NCI-H2227 treated with DMSO at 0.1 percent for 48 hours (cell line): ENCODE measurements at regions not wholly inside any gene's neighbourhood (a gene's known extent, or its start where the extent isn't known, plus 50 kb on each side); places are given as distances from the start of the nearest gene placed in this dataset.

Experiments used
- DNase-seq: peaks from one replicate; lab custom pipeline; 2025; lab: John Stamatoyannopoulos, UW

DNA sequence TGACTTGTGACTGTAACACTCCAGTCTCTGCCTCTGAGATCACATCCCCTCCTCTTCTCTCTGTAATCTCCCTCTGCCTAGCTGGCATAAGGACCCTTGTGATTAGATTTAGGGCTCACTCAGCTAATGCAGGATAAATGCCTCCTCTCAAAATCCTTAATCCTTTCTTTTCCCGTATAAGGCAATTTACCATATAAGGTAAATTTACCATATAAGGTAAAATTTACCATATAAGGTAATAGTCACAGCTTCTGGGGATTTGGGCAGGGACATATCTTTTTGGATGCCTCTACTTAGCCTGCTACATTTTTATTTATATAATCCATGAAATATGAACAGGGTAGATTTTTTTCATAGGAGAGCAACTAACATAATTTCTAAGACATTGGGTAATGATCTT is 318.0 kb upstream of the PUM3 start:
- no peak for DNase-seq

- no peak for DNase-seq
Observed at GRCh38 chr9:3157011-3157410, 313.1 kb upstream of the PUM3 start.

DNA sequence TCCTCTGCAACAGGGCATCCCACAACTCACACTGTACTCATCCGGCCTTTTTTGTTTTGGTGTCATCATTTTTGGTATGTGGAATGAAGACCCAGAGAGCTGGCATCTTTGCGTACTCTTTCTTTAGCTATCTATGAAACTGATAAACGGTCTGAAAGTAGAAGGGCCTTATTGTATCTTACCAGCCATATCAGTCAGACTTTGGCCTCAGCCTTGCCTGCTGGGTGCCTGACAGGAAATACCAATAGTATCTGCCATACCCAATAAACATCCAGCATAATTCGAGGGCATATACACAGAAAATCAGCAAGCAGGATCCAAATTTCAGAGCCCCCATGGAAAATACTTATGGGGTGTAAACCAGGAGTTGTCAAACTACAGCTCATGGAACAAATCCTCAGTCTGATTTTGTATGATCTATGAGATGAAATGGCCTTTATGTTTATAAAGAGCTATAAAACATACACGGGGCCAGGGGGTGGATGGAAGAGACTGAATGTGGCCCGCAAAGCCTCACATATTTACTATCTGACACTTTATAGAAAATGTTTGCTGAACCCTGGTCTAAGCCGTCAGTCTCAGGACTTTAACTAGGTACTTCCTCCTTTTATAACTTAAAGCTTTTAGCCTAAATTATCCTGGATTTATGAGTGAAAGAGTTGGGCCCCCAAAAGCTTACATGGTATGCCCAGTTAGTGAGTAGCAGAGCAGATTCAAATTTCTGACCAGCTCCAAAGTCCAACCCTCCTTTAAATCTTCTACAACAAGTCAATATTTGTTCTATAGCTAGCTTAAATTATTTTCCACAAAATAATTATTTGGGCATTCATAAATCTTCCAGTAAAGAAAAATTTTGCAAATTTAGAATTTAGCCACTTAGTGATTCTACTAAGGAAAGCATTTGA is 308.0 kb upstream of the PUM3 start:
- no peak for DNase-seq

DNA sequence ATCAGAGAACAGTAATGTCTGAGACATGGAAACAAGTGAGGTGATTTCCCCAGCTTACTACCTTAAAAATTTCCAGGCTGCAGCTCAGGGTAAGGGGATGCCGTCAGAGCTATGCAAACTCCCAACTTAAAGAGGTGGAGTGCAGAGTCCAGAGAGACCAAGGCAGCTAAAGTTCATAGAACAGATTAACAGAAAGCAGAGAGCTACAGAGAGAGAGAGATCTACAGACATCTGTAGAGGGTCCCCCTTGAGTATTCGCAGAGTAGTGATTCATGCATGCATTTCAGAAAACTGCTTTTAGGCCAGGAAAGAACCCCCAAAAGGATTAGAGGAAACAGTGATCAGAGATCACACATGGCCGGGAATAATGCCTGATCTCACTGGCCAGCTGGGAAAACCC is 306.2 kb upstream of the PUM3 start:
- no peak for DNase-seq

- DNase-seq: no peak
Observed at GRCh38 chr9:3138231-3139229, 294.6 kb upstream of the PUM3 start.

GRCh38 chr9:3137347-3137695 is 293.4 kb upstream of the PUM3 start:
- DNase-seq: no peak

GRCh38 chr9:3136686-3137346 is 292.9 kb upstream of the PUM3 start:
- DNase-seq: peak; percentile 37

DNA sequence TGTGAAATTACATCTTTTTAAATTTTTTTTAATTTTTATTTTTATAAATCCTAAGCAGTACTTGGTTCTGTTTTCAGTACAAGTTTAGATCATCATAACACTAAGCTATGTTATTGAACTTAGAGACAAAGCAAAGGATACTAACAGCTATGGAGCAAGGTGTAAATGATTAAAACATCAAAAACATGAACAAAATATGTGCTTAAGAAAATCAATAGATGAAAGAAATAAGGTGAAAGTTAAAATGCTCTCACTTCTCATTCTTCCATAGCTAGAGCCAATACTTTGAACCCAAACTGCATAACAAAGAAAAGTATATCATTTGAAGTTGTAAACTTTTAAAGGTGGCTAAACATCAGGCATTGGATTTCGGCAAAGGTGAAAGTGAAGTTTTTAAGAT is 292.3 kb upstream of the PUM3 start:
- DNase-seq: no peak

- no peak for DNase-seq
Observed at GRCh38 chr9:3127564-3127963, 283.7 kb upstream of the PUM3 start.

- peak; percentile 21 for DNase-seq
Observed at GRCh38 chr9:3125602-3126405, 281.9 kb upstream of the PUM3 start.

DNA sequence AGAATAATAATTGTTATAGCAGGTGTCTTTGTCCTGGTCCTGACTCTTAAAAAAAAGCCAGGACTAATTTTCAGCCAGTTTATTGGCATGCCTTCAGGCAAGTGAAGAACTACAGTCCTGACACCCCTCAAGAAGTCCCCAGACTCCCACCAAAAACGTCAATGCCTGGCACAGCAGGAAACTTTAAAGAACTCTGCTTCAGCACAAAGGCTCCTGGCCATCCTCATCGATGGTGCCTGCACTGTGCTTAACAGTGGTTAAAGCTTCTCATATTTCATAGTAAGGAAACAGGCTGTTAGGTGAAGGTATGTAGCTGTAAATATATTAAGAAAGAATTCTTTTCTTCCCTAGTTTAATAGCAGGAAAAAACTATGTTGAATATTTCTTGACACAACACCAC is 280.1 kb upstream of the PUM3 start:
- no peak for DNase-seq

- DNase-seq: no peak
Observed at GRCh38 chr9:3118081-3118480, 274.2 kb upstream of the PUM3 start.

GRCh38 chr9:3099646-3100045 is 255.8 kb upstream of the PUM3 start:
- DNase-seq: no peak

GRCh38 chr9:3088219-3088618 is 244.3 kb upstream of the PUM3 start:
- peak; percentile 72 for DNase-seq

DNA sequence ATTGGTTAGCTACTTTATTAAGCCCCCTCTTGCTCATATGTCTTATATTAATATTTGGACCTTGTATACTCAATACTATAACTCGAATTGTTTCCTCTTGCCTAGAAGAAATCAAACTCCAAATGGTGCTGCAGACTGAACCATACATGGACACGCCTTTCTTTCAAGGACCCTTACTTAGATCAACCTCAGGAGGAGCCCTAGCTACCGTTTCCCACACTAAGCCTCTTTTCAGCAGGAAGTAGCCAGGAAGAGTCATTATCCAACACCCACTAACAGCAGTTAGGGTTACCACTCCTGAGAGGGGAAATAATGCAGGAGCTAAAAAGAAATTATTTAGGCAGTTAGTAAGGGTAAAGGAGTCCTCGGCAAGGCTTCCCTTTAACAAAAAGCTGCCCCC is 243.8 kb upstream of the PUM3 start:
- DNase-seq: peak; percentile 36

- no peak for DNase-seq
Observed at GRCh38 chr9:3080951-3081350, 237.1 kb upstream of the PUM3 start.

- no peak for DNase-seq
Observed at GRCh38 chr9:3074247-3074646, 230.4 kb upstream of the PUM3 start.

DNA sequence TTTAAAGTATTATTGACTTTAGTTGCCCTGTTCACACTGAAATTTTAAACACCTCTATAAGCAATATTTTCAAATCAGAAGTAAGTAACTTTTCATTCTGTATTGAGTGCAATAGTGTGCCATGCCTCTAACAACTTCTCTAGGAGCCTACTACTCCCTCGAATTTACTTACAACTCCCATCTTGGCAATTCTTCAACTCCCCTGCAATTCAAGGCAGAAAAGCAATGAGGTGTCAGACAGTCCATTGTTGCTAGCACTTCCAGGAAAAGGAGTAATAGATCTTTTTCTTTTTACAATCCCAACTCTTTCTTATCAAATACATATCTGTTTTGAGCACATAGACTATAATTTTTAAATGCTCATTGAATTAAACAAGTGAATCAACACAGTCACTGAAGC is 222.7 kb upstream of the PUM3 start:
- DNase-seq: no peak

GRCh38 chr9:3059781-3060468 is 216.0 kb upstream of the PUM3 start:
- no peak for DNase-seq

- DNase-seq: no peak
Observed at GRCh38 chr9:3058409-3058808, 214.5 kb upstream of the PUM3 start.

DNA sequence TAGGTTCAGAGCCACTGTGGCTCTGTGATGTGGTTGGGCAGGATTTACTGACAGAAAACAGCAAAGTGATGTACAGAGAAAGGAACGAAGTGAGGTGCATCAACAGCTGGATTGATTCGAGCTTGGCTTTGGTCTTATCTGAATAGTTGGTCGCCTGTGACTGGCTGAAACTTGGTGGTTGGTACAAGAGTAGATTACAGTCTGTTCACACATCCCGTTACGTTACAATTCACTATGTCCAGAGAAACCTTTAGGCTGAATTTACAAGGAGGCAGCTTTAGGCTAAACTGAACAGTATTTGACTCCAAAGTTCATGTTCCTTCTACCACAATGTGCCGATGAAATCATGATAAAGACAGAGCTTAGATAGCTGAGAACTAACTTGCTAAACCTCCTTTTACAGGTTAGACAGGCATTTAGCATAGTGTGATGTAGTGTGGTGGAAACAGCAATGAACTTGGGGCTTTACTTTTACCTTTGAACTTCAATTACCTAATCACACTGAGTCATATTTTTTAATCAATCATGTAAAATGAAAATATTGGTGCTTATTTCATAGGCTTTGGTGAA is 210.2 kb upstream of the PUM3 start:
- DNase-seq: no peak
